HepG2 (cell line): ENCODE measurements at regions not wholly inside any gene's neighbourhood (a gene's known extent, or its start where the extent isn't known, plus 50 kb on each side); places are given as distances from the start of the nearest gene placed in this dataset.

Experiments
- EZH2 ChIP-seq: conservative IDR thresholded peaks from 2 replicates; pipeline ENCODE4 v1.6.1; 2012; ENCODE audit warnings: mild to moderate bottlenecking, low read depth, low read length, moderate library complexity
- KLF16 ChIP-seq, 2 experiments: sonication (generic) in 1 of 2; formaldehyde crosslinking in 1 of 2; IDR thresholded peaks; 2 replicates each; pipeline versions ENCODE4 v1.6.1 to v1.8.0; 2016 to 2023; ENCODE audit warnings: missing genetic modification reagents in 2 of 2, missing compliant biosample characterization in 1 of 2
- NFRKB ChIP-seq: fragments of 450-650 bp; IDR thresholded peaks from 2 replicates; pipeline ENCODE4 v1.6.1; 2017
- STAT5B ChIP-seq: sonication (generic); formaldehyde crosslinking; IDR thresholded peaks from 2 replicates; pipeline ENCODE4 v1.4.0; 2020; ENCODE audit warnings: missing genetic modification reagents
- TF ChIP-seq, protein P1 (sequence below): IDR thresholded peaks from 2 replicates; pipeline ENCODE4 v1.6.1; 2016
- TF ChIP-seq, protein P2 (sequence below): sonication (generic); formaldehyde crosslinking; IDR thresholded peaks from 2 replicates; pipeline ENCODE4 v1.5.0; 2020; ENCODE audit warnings: mild to moderate bottlenecking, missing genetic modification reagents, moderate library complexity

DNA sequence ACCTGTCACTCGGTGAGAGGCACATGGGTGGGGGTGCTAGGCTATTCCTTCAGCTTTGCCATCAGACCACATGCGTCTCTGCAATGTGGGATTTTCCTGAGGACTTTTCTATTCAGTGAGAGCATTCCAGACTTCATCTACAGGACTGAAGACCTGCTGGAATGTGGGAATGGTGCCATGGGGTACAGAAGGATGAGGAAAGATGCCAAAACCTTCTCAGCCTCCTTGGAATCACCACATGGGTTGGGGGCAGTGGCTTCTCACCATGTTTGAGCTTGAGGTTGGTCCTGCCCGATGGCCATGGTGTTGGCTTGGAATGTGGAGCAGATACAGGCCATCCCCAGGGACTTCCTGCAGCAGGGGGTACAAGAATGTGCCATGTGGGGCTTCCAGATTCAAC, 80.9 kb upstream of the KLF13 start:
- TF ChIP-seq, protein P1, sequence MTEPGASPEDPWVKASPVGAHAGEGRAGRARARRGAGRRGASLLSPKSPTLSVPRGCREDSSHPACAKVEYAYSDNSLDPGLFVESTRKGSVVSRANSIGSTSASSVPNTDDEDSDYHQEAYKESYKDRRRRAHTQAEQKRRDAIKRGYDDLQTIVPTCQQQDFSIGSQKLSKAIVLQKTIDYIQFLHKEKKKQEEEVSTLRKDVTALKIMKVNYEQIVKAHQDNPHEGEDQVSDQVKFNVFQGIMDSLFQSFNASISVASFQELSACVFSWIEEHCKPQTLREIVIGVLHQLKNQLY = no peak
- TF ChIP-seq STAT5B (CRISPR knock-in tag) (no peak), NFRKB (no peak), KLF16 (CRISPR knock-in tag; IDR thresholded peaks at IDR 0.05) (no peak), EZH2 (no peak)
- TF ChIP-seq, protein P2, sequence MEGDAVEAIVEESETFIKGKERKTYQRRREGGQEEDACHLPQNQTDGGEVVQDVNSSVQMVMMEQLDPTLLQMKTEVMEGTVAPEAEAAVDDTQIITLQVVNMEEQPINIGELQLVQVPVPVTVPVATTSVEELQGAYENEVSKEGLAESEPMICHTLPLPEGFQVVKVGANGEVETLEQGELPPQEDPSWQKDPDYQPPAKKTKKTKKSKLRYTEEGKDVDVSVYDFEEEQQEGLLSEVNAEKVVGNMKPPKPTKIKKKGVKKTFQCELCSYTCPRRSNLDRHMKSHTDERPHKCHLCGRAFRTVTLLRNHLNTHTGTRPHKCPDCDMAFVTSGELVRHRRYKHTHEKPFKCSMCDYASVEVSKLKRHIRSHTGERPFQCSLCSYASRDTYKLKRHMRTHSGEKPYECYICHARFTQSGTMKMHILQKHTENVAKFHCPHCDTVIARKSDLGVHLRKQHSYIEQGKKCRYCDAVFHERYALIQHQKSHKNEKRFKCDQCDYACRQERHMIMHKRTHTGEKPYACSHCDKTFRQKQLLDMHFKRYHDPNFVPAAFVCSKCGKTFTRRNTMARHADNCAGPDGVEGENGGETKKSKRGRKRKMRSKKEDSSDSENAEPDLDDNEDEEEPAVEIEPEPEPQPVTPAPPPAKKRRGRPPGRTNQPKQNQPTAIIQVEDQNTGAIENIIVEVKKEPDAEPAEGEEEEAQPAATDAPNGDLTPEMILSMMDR (CRISPR knock-in tag) = no peak
